ENCODE measurements at regions not wholly inside any gene's neighbourhood (a gene's known extent, or its start where the extent isn't known, plus 50 kb on each side); places are given as distances from the start of the nearest gene placed in this dataset.

- TF ChIP-seq, protein P1, sequence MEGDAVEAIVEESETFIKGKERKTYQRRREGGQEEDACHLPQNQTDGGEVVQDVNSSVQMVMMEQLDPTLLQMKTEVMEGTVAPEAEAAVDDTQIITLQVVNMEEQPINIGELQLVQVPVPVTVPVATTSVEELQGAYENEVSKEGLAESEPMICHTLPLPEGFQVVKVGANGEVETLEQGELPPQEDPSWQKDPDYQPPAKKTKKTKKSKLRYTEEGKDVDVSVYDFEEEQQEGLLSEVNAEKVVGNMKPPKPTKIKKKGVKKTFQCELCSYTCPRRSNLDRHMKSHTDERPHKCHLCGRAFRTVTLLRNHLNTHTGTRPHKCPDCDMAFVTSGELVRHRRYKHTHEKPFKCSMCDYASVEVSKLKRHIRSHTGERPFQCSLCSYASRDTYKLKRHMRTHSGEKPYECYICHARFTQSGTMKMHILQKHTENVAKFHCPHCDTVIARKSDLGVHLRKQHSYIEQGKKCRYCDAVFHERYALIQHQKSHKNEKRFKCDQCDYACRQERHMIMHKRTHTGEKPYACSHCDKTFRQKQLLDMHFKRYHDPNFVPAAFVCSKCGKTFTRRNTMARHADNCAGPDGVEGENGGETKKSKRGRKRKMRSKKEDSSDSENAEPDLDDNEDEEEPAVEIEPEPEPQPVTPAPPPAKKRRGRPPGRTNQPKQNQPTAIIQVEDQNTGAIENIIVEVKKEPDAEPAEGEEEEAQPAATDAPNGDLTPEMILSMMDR (IDR thresholded peaks at IDR 0.05; ENCODE audit: borderline replicate concordance, extremely low read depth, low read length, poor library complexity, severe bottlenecking), result no peak
- no peak for TF ChIP-seq EZH2 (IDR thresholded peaks at IDR 0.05; ENCODE audit: borderline replicate concordance, low read depth, low read length, severe bottlenecking)
Measured at GRCh38 chr7:68823996-68824780, 774.1 kb upstream of the AUTS2 start.

Measured in DND-41 (cell line).